DMS53 treated with DMSO at 0.1 percent for 48 hours (cell line): ENCODE measurements at regions not wholly inside any gene's neighbourhood (a gene's known extent, or its start where the extent isn't known, plus 50 kb on each side); places are given as distances from the start of the nearest gene placed in this dataset.
A peak's percentile ranks its signal among the peaks of the same experiment; 100 is the strongest.

Source experiments
- DNase-seq: peaks from one replicate; lab custom pipeline; 2025; ENCODE audit not compliant: unreplicated experiment; lab: John Stamatoyannopoulos, UW

GRCh38 chr10:47186941-47187340 is 113.1 kb upstream of the GDF10 start:
- no peak for DNase-seq

- DNase-seq = no peak
These were observed 112.4 kb upstream of the GDF10 start for GRCh38 chr10:47187592-47187991.

GRCh38 chr10:47188156-47188555 is 111.8 kb upstream of the GDF10 start:
- DNase-seq = no peak

- no peak for DNase-seq
These were observed 110.2 kb upstream of the GDF10 start for GRCh38 chr10:47189802-47190201.

GRCh38 chr10:47190301-47190700 is 109.7 kb upstream of the GDF10 start:
- peak; percentile 94 for DNase-seq

- DNase-seq = no peak
These were observed 109.1 kb upstream of the GDF10 start for GRCh38 chr10:47190802-47191450.

GRCh38 chr10:47192273-47192672 is 107.7 kb upstream of the GDF10 start:
- DNase-seq = no peak

GRCh38 chr10:47193666-47194065 is 106.3 kb upstream of the GDF10 start:
- DNase-seq = no peak

GRCh38 chr10:47195274-47195885 is 104.6 kb upstream of the GDF10 start:
- DNase-seq = no peak

- no peak for DNase-seq
These were observed 103.3 kb upstream of the GDF10 start for GRCh38 chr10:47196691-47197090.

- DNase-seq = no peak
These were observed 101.8 kb upstream of the GDF10 start for GRCh38 chr10:47198221-47198620.

GRCh38 chr10:47205192-47205591 is 94.8 kb upstream of the GDF10 start:
- no peak for DNase-seq

- DNase-seq = no peak
These were observed 93.3 kb upstream of the GDF10 start for GRCh38 chr10:47206449-47207280.

- no peak for DNase-seq
These were observed 92.7 kb upstream of the GDF10 start for GRCh38 chr10:47207281-47207615.

- DNase-seq = no peak
These were observed 92.0 kb upstream of the GDF10 start for GRCh38 chr10:47207894-47208469.

- no peak for DNase-seq
These were observed 90.5 kb upstream of the GDF10 start for GRCh38 chr10:47209466-47209865.

GRCh38 chr10:47214520-47214919 is 85.5 kb upstream of the GDF10 start:
- DNase-seq = no peak

- no peak for DNase-seq
These were observed 82.9 kb upstream of the GDF10 start for GRCh38 chr10:47217113-47217512.

GRCh38 chr10:47218803-47219202 is 81.2 kb upstream of the GDF10 start:
- DNase-seq = no peak

- no peak for DNase-seq
These were observed 77.5 kb upstream of the GDF10 start for GRCh38 chr10:47222461-47222860.

GRCh38 chr10:47223236-47223635 is 76.8 kb upstream of the GDF10 start:
- no peak for DNase-seq
